ENCODE measurements at regions not wholly inside any gene's neighbourhood (a gene's known extent, or its start where the extent isn't known, plus 50 kb on each side); places are given as distances from the start of the nearest gene placed in this dataset.

DNA sequence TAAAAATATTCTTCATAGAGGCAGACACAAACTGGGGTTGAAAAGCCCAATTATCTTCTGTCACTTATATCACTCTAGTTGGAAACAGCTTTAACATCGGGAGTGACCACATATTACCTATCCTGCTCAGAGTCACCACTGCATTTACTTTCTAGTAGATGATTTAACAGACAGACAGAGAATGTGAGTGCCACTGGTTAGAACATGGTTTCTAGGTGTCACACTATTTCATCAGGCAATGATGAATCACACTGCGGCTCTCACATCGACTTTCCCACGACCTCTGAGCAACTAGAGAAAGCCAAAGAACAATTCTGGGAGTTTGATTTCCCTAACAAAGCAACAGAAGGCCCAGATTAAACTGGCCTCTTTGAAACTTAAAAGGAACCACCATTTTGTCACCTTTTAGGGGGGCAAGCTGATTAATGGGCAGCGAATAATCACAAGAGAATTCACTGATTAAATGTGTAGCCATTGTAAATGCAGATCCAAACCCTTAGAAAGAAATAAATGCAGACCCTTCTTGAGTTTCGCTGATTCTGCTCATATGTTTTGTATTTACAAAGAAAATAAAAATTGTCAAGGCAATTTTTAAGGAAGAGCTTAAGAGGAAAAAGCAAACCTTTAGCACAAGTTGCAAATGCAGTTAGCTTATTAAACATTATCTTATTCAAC is 112.6 kb upstream of the KBTBD8 start:
- Mint-ChIP-seq H3K9me3 (peaks cover 5 to 7% of the 10 kb centered on the region in 2 donors), H3K27ac (no peak overlapping the region), H3K36me3 (peaks cover 0 to 4% of the 10 kb centered on the region in 2 donors)
- no peak for DNase-seq (ENCODE audit: low spot score in 2 of 2)
- ATAC-seq: peak; percentile 22 to 31

GRCh38 chr3:66889750-66890494 is 108.2 kb upstream of the KBTBD8 start:
- H3K27ac Mint-ChIP-seq: no peak overlapping the region
- no peak for DNase-seq (ENCODE audit: low spot score in 2 of 2)
- peaks cover 0 to 13% of the 10 kb centered on the region in 2 donors for H3K36me3 Mint-ChIP-seq
- H3K9me3 Mint-ChIP-seq: peaks cover 11 to 15% of the 10 kb centered on the region in 2 donors
- ATAC-seq: peak in 1 of 2 donors; percentile 41

DNA sequence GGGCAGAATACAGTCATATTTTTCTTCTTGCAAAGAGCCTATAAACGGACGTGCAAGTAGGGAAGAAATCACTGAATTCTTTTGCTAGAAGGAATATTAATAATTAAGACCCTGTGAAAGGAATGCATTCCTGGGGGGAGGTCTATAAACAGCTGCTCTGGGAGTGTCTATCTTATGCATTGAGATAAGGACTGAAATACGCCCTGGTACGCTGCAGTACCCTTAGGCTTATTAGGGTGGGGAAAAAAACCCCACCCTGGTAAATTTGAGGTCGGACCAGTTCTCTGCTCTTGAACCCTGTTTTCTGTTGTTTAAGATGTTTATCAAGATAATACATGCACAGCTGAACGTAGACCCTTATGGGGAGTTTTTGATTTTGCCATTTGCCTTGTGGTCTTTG is 100.0 kb upstream of the KBTBD8 start:
- no peak overlapping the region for H3K27ac Mint-ChIP-seq
- ATAC-seq (no peak), DNase-seq (ENCODE audit: low spot score in 2 of 2) (no peak)
- peaks cover 23 to 45% of the 10 kb centered on the region in 2 donors for H3K36me3 Mint-ChIP-seq
- H3K9me3 Mint-ChIP-seq: peaks cover 38 to 54% of the 10 kb centered on the region in 2 donors

- Mint-ChIP-seq H3K27ac (no peak overlapping the region), H3K9me3 (peaks cover 15 to 30% of the 10 kb centered on the region in 2 donors), H3K36me3 (peaks cover 10 to 16% of the 10 kb centered on the region in 2 donors)
- DNase-seq (ENCODE audit: low spot score in 2 of 2): no peak
- no peak for ATAC-seq
Measured at GRCh38 chr3:66904336-66904735, 93.8 kb upstream of the KBTBD8 start.

- DNase-seq (ENCODE audit: low spot score in 2 of 2): no peak
- Mint-ChIP-seq H3K36me3 (peaks cover 10 to 16% of the 10 kb centered on the region in 2 donors), H3K27ac (no peak overlapping the region), H3K9me3 (peaks cover 15 to 30% of the 10 kb centered on the region in 2 donors)
- ATAC-seq: peak in 1 of 2 donors; percentile 16
Measured at GRCh38 chr3:66904831-66905493, 93.1 kb upstream of the KBTBD8 start.

- no peak overlapping the region for H3K27ac Mint-ChIP-seq
- ATAC-seq: no peak
- no peak for DNase-seq (ENCODE audit: low spot score in 2 of 2)
- H3K9me3 Mint-ChIP-seq: peaks cover 4 to 12% of the 10 kb centered on the region in 2 donors
- peaks cover 0 to 6% of the 10 kb centered on the region in 2 donors for H3K36me3 Mint-ChIP-seq
Measured at GRCh38 chr3:66907136-66907535, 91.0 kb upstream of the KBTBD8 start.

- DNase-seq (ENCODE audit: low spot score in 2 of 2) (no peak), ATAC-seq (no peak)
- Mint-ChIP-seq H3K9me3 (peaks cover 6 to 7% of the 10 kb centered on the region in 2 donors), H3K36me3 (no peaks in the 10 kb centered on the region), H3K27ac (no peak overlapping the region)
Measured at GRCh38 chr3:66910266-66911055, 87.6 kb upstream of the KBTBD8 start.

- H3K27ac Mint-ChIP-seq: no peak overlapping the region
- no peak for ATAC-seq
- no peak for DNase-seq (ENCODE audit: low spot score in 2 of 2)
- H3K9me3 Mint-ChIP-seq: peaks cover 14 to 17% of the 10 kb centered on the region in 2 donors
- peaks cover 0 to 15% of the 10 kb centered on the region in 2 donors for H3K36me3 Mint-ChIP-seq
Measured at GRCh38 chr3:66912306-66912705, 85.8 kb upstream of the KBTBD8 start.

DNA sequence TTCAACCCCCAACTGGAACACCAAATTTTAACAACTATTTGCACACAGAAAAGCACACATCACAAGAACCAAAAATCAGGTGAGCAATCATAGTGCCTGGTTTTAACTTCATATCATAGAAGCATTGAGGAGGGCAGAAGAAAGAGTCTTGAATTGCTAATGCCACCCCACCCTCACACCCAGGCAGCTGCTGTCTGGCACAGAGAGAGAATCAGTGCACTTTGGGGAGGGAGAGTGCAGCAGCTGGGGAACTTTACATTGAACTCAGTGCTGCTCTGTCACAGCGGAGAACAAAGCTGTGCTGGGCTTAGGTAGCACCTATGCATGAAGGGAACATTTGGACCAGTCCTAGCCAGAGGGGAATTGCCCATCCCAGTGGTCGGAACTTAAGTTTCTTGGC is 76.0 kb upstream of the KBTBD8 start:
- Mint-ChIP-seq H3K9me3 (peaks cover 0 to under 1% of the 10 kb centered on the region in 2 donors), H3K36me3 (peaks cover 0 to 2% of the 10 kb centered on the region in 2 donors), H3K27ac (no peak overlapping the region)
- DNase-seq (ENCODE audit: low spot score in 2 of 2): no peak
- ATAC-seq: no peak

GRCh38 chr3:66923969-66924368 is 74.1 kb upstream of the KBTBD8 start:
- no peaks in the 10 kb centered on the region for H3K36me3 Mint-ChIP-seq
- DNase-seq (ENCODE audit: low spot score in 2 of 2): no peak
- no peak for ATAC-seq
- peak overlapping the region in 1 of 2 donors; percentile 13 for H3K27ac Mint-ChIP-seq
- H3K9me3 Mint-ChIP-seq: no peaks in the 10 kb centered on the region

- ATAC-seq (no peak), DNase-seq (ENCODE audit: low spot score in 2 of 2) (no peak)
- no peaks in the 10 kb centered on the region for H3K36me3 Mint-ChIP-seq
- no peaks in the 10 kb centered on the region for H3K9me3 Mint-ChIP-seq
- H3K27ac Mint-ChIP-seq: no peak overlapping the region
Measured at GRCh38 chr3:66928252-66928651, 69.9 kb upstream of the KBTBD8 start.

DNA sequence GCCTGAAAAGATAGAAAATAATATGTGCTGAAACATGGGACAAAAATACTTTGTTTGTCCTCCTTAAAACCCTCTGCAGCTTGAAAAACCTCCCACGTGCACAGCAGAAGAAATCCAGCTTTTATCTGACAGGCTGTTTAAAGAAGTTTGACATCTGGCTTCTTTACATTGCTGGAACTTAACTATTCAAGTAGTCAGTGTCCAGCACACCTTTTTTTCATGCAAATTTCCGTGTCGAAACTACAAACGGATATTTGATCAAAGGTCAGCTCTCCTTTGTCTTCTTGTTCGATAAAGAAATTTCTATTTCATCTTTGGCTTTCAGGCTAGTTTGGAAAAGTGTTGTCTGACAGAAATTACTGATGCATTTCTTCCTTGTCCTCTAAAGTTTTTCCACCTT is 66.8 kb upstream of the KBTBD8 start:
- Mint-ChIP-seq H3K36me3 (no peaks in the 10 kb centered on the region), H3K27ac (no peak overlapping the region), H3K9me3 (no peaks in the 10 kb centered on the region)
- ATAC-seq: no peak
- no peak for DNase-seq (ENCODE audit: low spot score in 2 of 2)

- no peaks in the 10 kb centered on the region for H3K36me3 Mint-ChIP-seq
- DNase-seq (ENCODE audit: low spot score in 2 of 2) (no peak), ATAC-seq (no peak)
- H3K27ac Mint-ChIP-seq: no peak overlapping the region
- no peaks in the 10 kb centered on the region for H3K9me3 Mint-ChIP-seq
Measured at GRCh38 chr3:66931699-66932098, 66.4 kb upstream of the KBTBD8 start.

- H3K27ac Mint-ChIP-seq: no peak overlapping the region
Measured at GRCh38 chr3:66933233-66933632, 64.9 kb upstream of the KBTBD8 start.

DNA sequence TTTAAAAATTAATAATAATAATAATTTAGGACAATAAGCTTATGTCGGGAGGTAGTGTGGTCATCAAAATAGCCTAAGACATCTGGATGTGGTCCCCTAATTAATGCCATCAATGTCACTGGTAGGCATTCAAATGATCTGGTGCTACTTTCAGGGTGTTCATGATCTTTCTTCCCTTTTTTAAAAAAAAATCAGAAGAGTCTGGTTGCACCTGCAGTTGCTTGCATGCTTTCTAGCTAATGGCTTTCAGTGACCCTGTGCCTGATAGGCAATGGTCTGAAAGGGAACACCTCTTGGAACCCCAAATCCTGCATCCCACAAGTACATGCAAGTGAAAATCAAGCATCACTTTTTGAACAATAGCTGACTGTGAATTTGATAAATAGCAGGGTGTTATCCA is 64.1 kb upstream of the KBTBD8 start:
- DNase-seq (ENCODE audit: low spot score in 2 of 2) (no peak), ATAC-seq (no peak)
- no peaks in the 10 kb centered on the region for H3K9me3 Mint-ChIP-seq

More at GRCh38 chr3:66933233-66933632, 64.9 kb upstream of the KBTBD8 start:
- DNase-seq (ENCODE audit: low spot score in 2 of 2) (no peak), ATAC-seq (no peak)
- H3K9me3 Mint-ChIP-seq: no peaks in the 10 kb centered on the region
- no peaks in the 10 kb centered on the region for H3K36me3 Mint-ChIP-seq

GRCh38 chr3:66934725-66935124 is 63.4 kb upstream of the KBTBD8 start:
- Mint-ChIP-seq H3K9me3 (no peaks in the 10 kb centered on the region), H3K36me3 (no peaks in the 10 kb centered on the region), H3K27ac (no peak overlapping the region)
- ATAC-seq (no peak), DNase-seq (ENCODE audit: low spot score in 2 of 2) (no peak)

More for the DNA sequence above, 64.1 kb upstream of the KBTBD8 start:
- no peaks in the 10 kb centered on the region for H3K36me3 Mint-ChIP-seq
- H3K27ac Mint-ChIP-seq: no peak overlapping the region
